Thyroid gland (tissue), 4 donors: ENCODE measurements at regions not wholly inside any gene's neighbourhood (a gene's known extent, or its start where the extent isn't known, plus 50 kb on each side); places are given as distances from the start of the nearest gene placed in this dataset.

Experiments used
- POLR2A ChIP-seq, 2 donors: fragments of 450-650 bp; IDR thresholded peaks; one replicate each; pipeline ENCODE4 v1.6.1; 2017; ENCODE audit warnings: antibody characterized with exemption in 2 of 2, mild to moderate bottlenecking in 2 of 2, moderate library complexity in 1 of 2
- TF ChIP-seq, protein P1 (sequence below), 6 experiments: fragments of 200-600 bp in 3 of 6; fragments of 450-650 bp in 3 of 6; sonication (generic) in 3 of 6; IDR thresholded peaks; one replicate each; pipeline ENCODE4 v1.5.1; 2016 to 2019; ENCODE audit warnings: antibody characterized with exemption in 6 of 6, mild to moderate bottlenecking in 2 of 6, inconsistent platforms in 1 of 6, moderate library complexity in 1 of 6

DNA sequence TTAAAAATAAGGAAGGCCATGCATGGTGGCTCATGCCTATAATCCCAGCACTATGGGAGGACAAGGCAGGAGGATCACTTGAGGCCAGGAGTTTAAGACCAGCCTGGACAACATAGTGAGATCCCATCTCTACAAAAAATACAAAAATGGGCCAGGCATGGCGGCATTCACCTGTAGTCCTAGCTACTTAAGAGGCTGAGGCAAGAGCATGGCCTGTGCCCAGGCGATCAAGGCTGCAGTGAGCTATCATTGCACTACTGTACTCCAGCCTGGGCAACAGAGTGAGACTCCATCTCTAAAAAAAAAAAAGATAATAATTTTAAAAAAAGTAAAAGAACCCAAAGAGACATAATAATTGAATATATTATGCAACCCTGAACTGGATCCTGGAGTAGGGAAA lies 83.6 kb upstream of the ZNF423 start:
- TF ChIP-seq, protein P1, sequence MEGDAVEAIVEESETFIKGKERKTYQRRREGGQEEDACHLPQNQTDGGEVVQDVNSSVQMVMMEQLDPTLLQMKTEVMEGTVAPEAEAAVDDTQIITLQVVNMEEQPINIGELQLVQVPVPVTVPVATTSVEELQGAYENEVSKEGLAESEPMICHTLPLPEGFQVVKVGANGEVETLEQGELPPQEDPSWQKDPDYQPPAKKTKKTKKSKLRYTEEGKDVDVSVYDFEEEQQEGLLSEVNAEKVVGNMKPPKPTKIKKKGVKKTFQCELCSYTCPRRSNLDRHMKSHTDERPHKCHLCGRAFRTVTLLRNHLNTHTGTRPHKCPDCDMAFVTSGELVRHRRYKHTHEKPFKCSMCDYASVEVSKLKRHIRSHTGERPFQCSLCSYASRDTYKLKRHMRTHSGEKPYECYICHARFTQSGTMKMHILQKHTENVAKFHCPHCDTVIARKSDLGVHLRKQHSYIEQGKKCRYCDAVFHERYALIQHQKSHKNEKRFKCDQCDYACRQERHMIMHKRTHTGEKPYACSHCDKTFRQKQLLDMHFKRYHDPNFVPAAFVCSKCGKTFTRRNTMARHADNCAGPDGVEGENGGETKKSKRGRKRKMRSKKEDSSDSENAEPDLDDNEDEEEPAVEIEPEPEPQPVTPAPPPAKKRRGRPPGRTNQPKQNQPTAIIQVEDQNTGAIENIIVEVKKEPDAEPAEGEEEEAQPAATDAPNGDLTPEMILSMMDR (IDR thresholded peaks at IDR 0.05), result no peak
- no peak for TF ChIP-seq POLR2A (IDR thresholded peaks at IDR 0.05)
